HG03520 (cell line): ENCODE measurements at regions not wholly inside any gene's neighbourhood (a gene's known extent, or its start where the extent isn't known, plus 50 kb on each side); places are given as distances from the start of the nearest gene placed in this dataset.
"Not testable (repeated sequence)": the region's sequence is repeated elsewhere in the genome, so short reads cannot be mapped to it uniquely, and the experiment has no call there.

Source experiments
- ATAC-seq: cut with Tn5 transposase; IDR thresholded peaks from one replicate; pipeline ENCODE4 v1.9.1; 2021; ENCODE audit warnings: mild to moderate bottlenecking, moderate library complexity; ENCODE audit not compliant: unreplicated experiment

- ATAC-seq, result no peak
These were observed 299.8 kb upstream of the CNTN5 start for GRCh38 chr11:98720951-98721350.

GRCh38 chr11:98725471-98725870, 295.3 kb upstream of the CNTN5 start:
- no peak for ATAC-seq

- ATAC-seq, result no peak
These were observed 292.3 kb upstream of the CNTN5 start for GRCh38 chr11:98728421-98728820.

GRCh38 chr11:98729118-98729517, 291.6 kb upstream of the CNTN5 start:
- ATAC-seq, result no peak

GRCh38 chr11:98732947-98733346, 287.8 kb upstream of the CNTN5 start:
- ATAC-seq, result no peak

GRCh38 chr11:98733378-98733777, 287.4 kb upstream of the CNTN5 start:
- ATAC-seq, result not testable (repeated sequence)

GRCh38 chr11:98734686-98735085, 286.1 kb upstream of the CNTN5 start:
- ATAC-seq, result no peak

GRCh38 chr11:98736833-98737232, 283.9 kb upstream of the CNTN5 start:
- ATAC-seq, result no peak

- no peak for ATAC-seq
These were observed 280.4 kb upstream of the CNTN5 start for GRCh38 chr11:98740321-98740720.

GRCh38 chr11:98763446-98763845, 257.3 kb upstream of the CNTN5 start:
- ATAC-seq, result not testable (repeated sequence)

GRCh38 chr11:98766903-98767302, 253.8 kb upstream of the CNTN5 start:
- ATAC-seq, result no peak

- ATAC-seq, result not testable (repeated sequence)
These were observed 250.7 kb upstream of the CNTN5 start for GRCh38 chr11:98770046-98770445.

GRCh38 chr11:98771791-98772190, 249.0 kb upstream of the CNTN5 start:
- no peak for ATAC-seq

GRCh38 chr11:98772893-98773292, 247.9 kb upstream of the CNTN5 start:
- ATAC-seq, result no peak

GRCh38 chr11:98793276-98793675, 227.5 kb upstream of the CNTN5 start:
- ATAC-seq, result no peak

- no peak for ATAC-seq
These were observed 222.4 kb upstream of the CNTN5 start for GRCh38 chr11:98798333-98798732.

- no peak for ATAC-seq
These were observed 220.1 kb upstream of the CNTN5 start for GRCh38 chr11:98800696-98801095.

GRCh38 chr11:98828986-98829708, 191.6 kb upstream of the CNTN5 start:
- ATAC-seq, result no peak

GRCh38 chr11:98829971-98830370, 190.8 kb upstream of the CNTN5 start:
- no peak for ATAC-seq

- no peak for ATAC-seq
These were observed 186.0 kb upstream of the CNTN5 start for GRCh38 chr11:98834776-98835175.

GRCh38 chr11:98835335-98835734, 185.4 kb upstream of the CNTN5 start:
- no peak for ATAC-seq

- no peak for ATAC-seq
These were observed 184.6 kb upstream of the CNTN5 start for GRCh38 chr11:98836156-98836555.

GRCh38 chr11:98842187-98842586, 178.6 kb upstream of the CNTN5 start:
- no peak for ATAC-seq
